H1 (cell line): ENCODE measurements at regions not wholly inside any gene's neighbourhood (a gene's known extent, or its start where the extent isn't known, plus 50 kb on each side); places are given as distances from the start of the nearest gene placed in this dataset.

Experiments
- ATF2 ChIP-seq: IDR thresholded peaks from 2 replicates; pipeline ENCODE4 v1.6.1; 2012; ENCODE audit warnings: low read length, inconsistent platforms
- ATF3 ChIP-seq: IDR thresholded peaks from 2 replicates; pipeline ENCODE4 v1.6.1; 2011; ENCODE audit warnings: low read depth, mild to moderate bottlenecking, low read length; ENCODE audit not compliant: insufficient read depth
- CHD2 ChIP-seq: IDR thresholded peaks from 2 replicates; pipeline ENCODE4 v1.6.1; 2012; ENCODE audit warnings: low read length, improper control_type of control experiment
- EP300 ChIP-seq, 2 experiments: IDR thresholded peaks; 1 replicate in 1 of 2; 2 replicates in 1 of 2; pipeline ENCODE4 v1.6.1; 2011 to 2012; ENCODE audit warnings: low read depth in 2 of 2, low read length in 2 of 2, mild to moderate bottlenecking in 2 of 2, borderline replicate concordance in 1 of 2, inconsistent platforms in 1 of 2, moderate library complexity in 1 of 2
- EZH2 ChIP-seq: fragments of 200-600 bp; sonication (generic); IDR thresholded peaks from 2 replicates; pipeline ENCODE4 v1.7.1; 2012; ENCODE audit warnings: low read depth, mild to moderate bottlenecking, moderate library complexity, low read length, inconsistent platforms; ENCODE audit not compliant: severe bottlenecking
- HDAC6 ChIP-seq: IDR thresholded peaks from one replicate; pipeline ENCODE4 v1.7.1; 2012; ENCODE audit warnings: low read depth, mild to moderate bottlenecking, inconsistent platforms, low read length, moderate library complexity
- KDM1A ChIP-seq: fragments of 200-600, 300-600 bp; sonication (generic); IDR thresholded peaks from 2 replicates; pipeline ENCODE4 v1.7.1; 2016; ENCODE audit warnings: mild to moderate bottlenecking, low read length, borderline replicate concordance
- NRF1 ChIP-seq: IDR thresholded peaks from 2 replicates; pipeline ENCODE4 v1.6.1; 2011; ENCODE audit warnings: mild to moderate bottlenecking, low read depth, low read length, improper control_type of control experiment
- POLR2A ChIP-seq, 2 experiments: IDR thresholded peaks; 1 replicate in 1 of 2; 2 replicates in 1 of 2; pipeline ENCODE4 v1.6.1; 2011; ENCODE audit warnings: low read depth in 2 of 2, low read length in 2 of 2, mild to moderate bottlenecking in 2 of 2; ENCODE audit errors: control extremely low read depth in 1 of 2
- POLR2AphosphoS5 ChIP-seq: IDR thresholded peaks from 2 replicates; pipeline ENCODE4 v1.6.1; 2011; ENCODE audit warnings: low read depth, low read length
- RNF2 ChIP-seq: fragments of 200-900, 300-1000 bp; sonication (generic); IDR thresholded peaks from 2 replicates; pipeline ENCODE4 v1.7.1; 2016; ENCODE audit warnings: borderline replicate concordance, low read depth, mild to moderate bottlenecking, antibody characterized with exemption, low read length; ENCODE audit not compliant: poor library complexity, severe bottlenecking; ENCODE audit errors: missing control alignments
- TAF1 ChIP-seq: IDR thresholded peaks from 2 replicates; pipeline ENCODE4 v1.6.1; 2011; ENCODE audit warnings: mild to moderate bottlenecking, low read depth, low read length
- TF ChIP-seq, protein P1 (sequence below), 3 experiments: IDR thresholded peaks; 1 replicate in 2 of 3; 2 replicates in 1 of 3; pipeline versions ENCODE4 v1.5.1 to v1.6.1; 2011; ENCODE audit warnings: low read length in 3 of 3, mild to moderate bottlenecking in 3 of 3, inconsistent platforms in 2 of 3, low read depth in 1 of 3, moderate library complexity in 1 of 3; ENCODE audit not compliant: insufficient read depth in 1 of 3; ENCODE audit errors: control extremely low read depth in 1 of 3

- no peak for TF ChIP-seq NRF1
- TF ChIP-seq POLR2AphosphoS5 = no peak
- TF ChIP-seq CHD2 = no peak
- TF ChIP-seq, protein P1, sequence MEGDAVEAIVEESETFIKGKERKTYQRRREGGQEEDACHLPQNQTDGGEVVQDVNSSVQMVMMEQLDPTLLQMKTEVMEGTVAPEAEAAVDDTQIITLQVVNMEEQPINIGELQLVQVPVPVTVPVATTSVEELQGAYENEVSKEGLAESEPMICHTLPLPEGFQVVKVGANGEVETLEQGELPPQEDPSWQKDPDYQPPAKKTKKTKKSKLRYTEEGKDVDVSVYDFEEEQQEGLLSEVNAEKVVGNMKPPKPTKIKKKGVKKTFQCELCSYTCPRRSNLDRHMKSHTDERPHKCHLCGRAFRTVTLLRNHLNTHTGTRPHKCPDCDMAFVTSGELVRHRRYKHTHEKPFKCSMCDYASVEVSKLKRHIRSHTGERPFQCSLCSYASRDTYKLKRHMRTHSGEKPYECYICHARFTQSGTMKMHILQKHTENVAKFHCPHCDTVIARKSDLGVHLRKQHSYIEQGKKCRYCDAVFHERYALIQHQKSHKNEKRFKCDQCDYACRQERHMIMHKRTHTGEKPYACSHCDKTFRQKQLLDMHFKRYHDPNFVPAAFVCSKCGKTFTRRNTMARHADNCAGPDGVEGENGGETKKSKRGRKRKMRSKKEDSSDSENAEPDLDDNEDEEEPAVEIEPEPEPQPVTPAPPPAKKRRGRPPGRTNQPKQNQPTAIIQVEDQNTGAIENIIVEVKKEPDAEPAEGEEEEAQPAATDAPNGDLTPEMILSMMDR (IDR thresholded peaks at IDR 0.05; ENCODE audit: control extremely low read depth in 1 of 3, insufficient read depth in 1 of 3, low read depth in 1 of 3, low read length in 3 of 3) = no peak
- TF ChIP-seq EZH2 = no peak
- TF ChIP-seq ATF3 = no peak
- no peak for TF ChIP-seq POLR2A (IDR thresholded peaks at IDR 0.05; ENCODE audit: control extremely low read depth in 1 of 2, low read depth in 2 of 2, low read length in 2 of 2)
- no peak for TF ChIP-seq TAF1
- no peak for TF ChIP-seq RNF2
- no peak for TF ChIP-seq ATF2
- TF ChIP-seq HDAC6 = no peak
- no peak for TF ChIP-seq EP300 (IDR thresholded peaks at IDR 0.05; ENCODE audit: borderline replicate concordance in 1 of 2, low read depth in 2 of 2, low read length in 2 of 2)
- no peak for TF ChIP-seq KDM1A
Measured at GRCh38 chr5:165333623-165334022, 1828.2 kb downstream of the MAT2B start.
